ENCODE measurements at regions not wholly inside any gene's neighbourhood (a gene's known extent, or its start where the extent isn't known, plus 50 kb on each side); places are given as distances from the start of the nearest gene placed in this dataset.

- no TSS peak for BruUV-seq (replicated peaks)
- peaks cover 5% of the 10 kb centered on the region for H3K4me1 Mint-ChIP-seq (ENCODE audit: low read depth, unreplicated experiment)
- H3K36me3 Mint-ChIP-seq (ENCODE audit: insufficient read depth, unreplicated experiment) = peaks cover 48% of the 10 kb centered on the region
- POLR2A ChIA-PET = no interaction called here
- no peak overlapping the region for H3K27ac Mint-ChIP-seq (ENCODE audit: unreplicated experiment)
- Histone ChIP-seq H3K27me3 (replicated peaks; ENCODE audit: control insufficient read depth, insufficient read depth, low read length) (no peaks in the 10 kb centered on the region), H3K9me3 (no peaks in the 10 kb centered on the region), H3K36me3 (ENCODE audit: control insufficient read depth, insufficient read depth, low read length) (no peaks in the 10 kb centered on the region), H3K4me3 (ENCODE audit: low read depth, low read length) (no peak overlapping the region), H3K4me1 (no peaks in the 10 kb centered on the region)
- no peaks in the 10 kb centered on the region for H3K9me3 Mint-ChIP-seq (ENCODE audit: unreplicated experiment)
- CTCF ChIA-PET = interaction anchor here (0.7 kb wide), 1 partner anchor 29 kb away, joined by 3 read pairs; no protein-coding TSS in a partner anchor
- intact Hi-C loops (cut with micrococcal nuclease; ENCODE audit: unreplicated experiment) = no loop called here
- no peaks in the 10 kb centered on the region for H3K27me3 Mint-ChIP-seq (ENCODE audit: insufficient read depth, unreplicated experiment)
- no peak overlapping the region for H3K4me3 Mint-ChIP-seq (ENCODE audit: unreplicated experiment)
- DNase-seq = no peak
- no peak for TF ChIP-seq CTCF (IDR thresholded peaks at IDR 0.05; ENCODE audit: insufficient read depth in 1 of 2, low read depth in 1 of 2, low read length in 1 of 2, severe bottlenecking in 1 of 2, unreplicated experiment in 1 of 2)
These were observed 55.6 kb downstream of the PLXNA1 start for GRCh38 chr3:127038466-127038865.

GRCh38 chr3:127038923-127039581, 56.1 kb downstream of the PLXNA1 start:
- POLR2A ChIA-PET = no interaction called here

GRCh38 chr3:127039719-127040118, 56.8 kb downstream of the PLXNA1 start:
- no peaks in the 10 kb centered on the region for H3K9me3 Mint-ChIP-seq (ENCODE audit: unreplicated experiment)
- ChIA-PET POLR2A (no interaction called here), CTCF (no interaction called here)
- no peak for TF ChIP-seq CTCF (IDR thresholded peaks at IDR 0.05; ENCODE audit: insufficient read depth in 1 of 2, low read depth in 1 of 2, low read length in 1 of 2, severe bottlenecking in 1 of 2, unreplicated experiment in 1 of 2)
- Histone ChIP-seq H3K9me3 (no peaks in the 10 kb centered on the region), H3K4me3 (ENCODE audit: low read depth, low read length) (no peak overlapping the region), H3K36me3 (ENCODE audit: control insufficient read depth, insufficient read depth, low read length) (no peaks in the 10 kb centered on the region), H3K4me1 (no peaks in the 10 kb centered on the region), H3K27me3 (replicated peaks; ENCODE audit: control insufficient read depth, insufficient read depth, low read length) (no peaks in the 10 kb centered on the region)
- no TSS peak for BruUV-seq (replicated peaks)
- H3K36me3 Mint-ChIP-seq (ENCODE audit: insufficient read depth, unreplicated experiment) = peaks cover 46% of the 10 kb centered on the region
- H3K4me3 Mint-ChIP-seq (ENCODE audit: unreplicated experiment) = no peak overlapping the region
- no peak for DNase-seq
- peaks cover 7% of the 10 kb centered on the region for H3K4me1 Mint-ChIP-seq (ENCODE audit: low read depth, unreplicated experiment)
- intact Hi-C loops (cut with micrococcal nuclease; ENCODE audit: unreplicated experiment) = no loop called here
- H3K27ac Mint-ChIP-seq (ENCODE audit: unreplicated experiment) = no peak overlapping the region
- no peaks in the 10 kb centered on the region for H3K27me3 Mint-ChIP-seq (ENCODE audit: insufficient read depth, unreplicated experiment)

More at GRCh38 chr3:127038923-127039581, 56.1 kb downstream of the PLXNA1 start:
- Mint-ChIP-seq H3K27me3 (ENCODE audit: insufficient read depth, unreplicated experiment) (no peaks in the 10 kb centered on the region), H3K36me3 (ENCODE audit: insufficient read depth, unreplicated experiment) (peaks cover 48% of the 10 kb centered on the region), H3K9me3 (ENCODE audit: unreplicated experiment) (no peaks in the 10 kb centered on the region), H3K4me1 (ENCODE audit: low read depth, unreplicated experiment) (peaks cover 7% of the 10 kb centered on the region), H3K27ac (ENCODE audit: unreplicated experiment) (no peak overlapping the region), H3K4me3 (ENCODE audit: unreplicated experiment) (no peak overlapping the region)
- Histone ChIP-seq H3K36me3 (ENCODE audit: control insufficient read depth, insufficient read depth, low read length) (no peaks in the 10 kb centered on the region), H3K4me3 (ENCODE audit: low read depth, low read length) (no peak overlapping the region), H3K27me3 (replicated peaks; ENCODE audit: control insufficient read depth, insufficient read depth, low read length) (no peaks in the 10 kb centered on the region), H3K9me3 (no peaks in the 10 kb centered on the region), H3K4me1 (no peaks in the 10 kb centered on the region)
- no peak for DNase-seq
- CTCF ChIA-PET = interaction anchor here (0.7 kb wide), 1 partner anchor 28 kb away, joined by 3 read pairs; no protein-coding TSS in a partner anchor
- no TSS peak for BruUV-seq (replicated peaks)
- intact Hi-C loops (cut with micrococcal nuclease; ENCODE audit: unreplicated experiment) = no loop called here
- TF ChIP-seq CTCF (IDR thresholded peaks at IDR 0.05; ENCODE audit: insufficient read depth in 1 of 2, low read depth in 1 of 2, low read length in 1 of 2, severe bottlenecking in 1 of 2, unreplicated experiment in 1 of 2) = no peak
